SK-N-SH (cell line): ENCODE measurements at regions not wholly inside any gene's neighbourhood (a gene's known extent, or its start where the extent isn't known, plus 50 kb on each side); places are given as distances from the start of the nearest gene placed in this dataset.

Source experiments
- CHD2 ChIP-seq: fragments of 150-350 bp; IDR thresholded peaks from 2 replicates; pipeline ENCODE4 v1.6.1; 2018; ENCODE audit warnings: low read length; ENCODE audit not compliant: partially characterized antibody
- FOXJ3 ChIP-seq: sonication (generic); formaldehyde crosslinking; IDR thresholded peaks from 2 replicates; pipeline ENCODE4 v1.5.1; 2020; ENCODE audit warnings: mild to moderate bottlenecking, missing genetic modification reagents
- NFIC ChIP-seq: IDR thresholded peaks from 2 replicates; pipeline ENCODE4 v1.4.0; 2012; ENCODE audit warnings: borderline replicate concordance

DNA sequence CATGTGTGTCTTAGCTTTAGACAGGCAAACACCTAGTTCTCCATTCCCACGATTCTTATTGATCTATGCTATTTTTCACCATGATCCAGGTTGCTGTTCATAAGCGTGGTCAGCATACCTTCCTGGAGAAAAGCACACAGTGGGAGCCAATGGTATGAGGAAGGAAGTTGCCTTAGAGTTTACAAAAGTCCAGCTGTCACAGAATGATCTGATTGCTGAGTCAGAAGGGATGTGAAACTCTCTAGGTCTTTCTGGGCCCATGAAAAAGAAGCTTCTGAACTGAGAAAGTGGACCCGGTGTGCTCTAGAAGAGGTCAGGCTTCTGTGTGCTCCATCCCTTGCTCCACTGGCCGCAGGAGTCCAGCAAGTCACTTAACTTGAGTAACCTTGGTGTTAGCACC lies 71.0 kb upstream of the CCL1 start:
- TF ChIP-seq NFIC = no peak
- TF ChIP-seq FOXJ3 (CRISPR knock-in tag) = no peak
- no peak for TF ChIP-seq CHD2
